NCI-H2081 treated with DMSO at 0.1 percent for 48 hours (cell line): ENCODE measurements at regions not wholly inside any gene's neighbourhood (a gene's known extent, or its start where the extent isn't known, plus 50 kb on each side); places are given as distances from the start of the nearest gene placed in this dataset.
A peak's percentile ranks its signal among the peaks of the same experiment; 100 is the strongest.

Experiments
- DNase-seq: peaks from one replicate; lab custom pipeline; 2025; lab: John Stamatoyannopoulos, UW

GRCh38 chr9:69955536-69956355 is 87.9 kb upstream of the MAMDC2 start:
- no peak for DNase-seq

- DNase-seq: no peak
Observed at GRCh38 chr9:69961843-69962242, 81.8 kb upstream of the MAMDC2 start.

- DNase-seq: no peak
Observed at GRCh38 chr9:69963803-69964202, 79.8 kb upstream of the MAMDC2 start.

GRCh38 chr9:69964446-69964845 is 79.2 kb upstream of the MAMDC2 start:
- DNase-seq: no peak

- no peak for DNase-seq
Observed at GRCh38 chr9:69965416-69966145, 78.1 kb upstream of the MAMDC2 start.

- DNase-seq: no peak
Observed at GRCh38 chr9:69967344-69967743, 76.3 kb upstream of the MAMDC2 start.

- DNase-seq: no peak
Observed at GRCh38 chr9:69970001-69970533, 73.6 kb upstream of the MAMDC2 start.

- DNase-seq: peak; percentile 48
Observed at GRCh38 chr9:69971643-69972449, 71.8 kb upstream of the MAMDC2 start.

GRCh38 chr9:69975681-69976080 is 68.0 kb upstream of the MAMDC2 start:
- no peak for DNase-seq

- no peak for DNase-seq
Observed at GRCh38 chr9:69976152-69976551, 67.5 kb upstream of the MAMDC2 start.

- DNase-seq: no peak
Observed at GRCh38 chr9:69980041-69980440, 63.6 kb upstream of the MAMDC2 start.

- no peak for DNase-seq
Observed at GRCh38 chr9:69980591-69980990, 63.1 kb upstream of the MAMDC2 start.

- no peak for DNase-seq
Observed at GRCh38 chr9:69981686-69982445, 61.8 kb upstream of the MAMDC2 start.

- no peak for DNase-seq
Observed at GRCh38 chr9:69984831-69985230, 58.8 kb upstream of the MAMDC2 start.

GRCh38 chr9:69985971-69986370 is 57.7 kb upstream of the MAMDC2 start:
- no peak for DNase-seq

- DNase-seq: no peak
Observed at GRCh38 chr9:69986970-69987369, 56.7 kb upstream of the MAMDC2 start.

GRCh38 chr9:69987457-69987856 is 56.2 kb upstream of the MAMDC2 start:
- no peak for DNase-seq

GRCh38 chr9:69993110-69993509 is 50.5 kb upstream of the MAMDC2 start:
- no peak for DNase-seq
